Caki2 (cell line): ENCODE measurements at regions not wholly inside any gene's neighbourhood (a gene's known extent, or its start where the extent isn't known, plus 50 kb on each side); places are given as distances from the start of the nearest gene placed in this dataset.
A peak's percentile ranks its signal among the peaks of the same experiment; 100 is the strongest.
"Not testable (repeated sequence)": the region's sequence is repeated elsewhere in the genome, so short reads cannot be mapped to it uniquely, and the experiment has no call there.

Experiments used
- DNase-seq: peaks from one replicate; pipeline ENCODE4 v3.0.0-alpha.2; 2015; ENCODE audit warnings: low read depth
- in situ Hi-C: cut with HindIII; loops from 2 replicates; pipeline ENCODE4 v1.10.0; 2016; ENCODE audit warnings: low sequenced_read_pairs, low pct_unique_long_range_greater_than_20kb, mixed read lengths

DNA sequence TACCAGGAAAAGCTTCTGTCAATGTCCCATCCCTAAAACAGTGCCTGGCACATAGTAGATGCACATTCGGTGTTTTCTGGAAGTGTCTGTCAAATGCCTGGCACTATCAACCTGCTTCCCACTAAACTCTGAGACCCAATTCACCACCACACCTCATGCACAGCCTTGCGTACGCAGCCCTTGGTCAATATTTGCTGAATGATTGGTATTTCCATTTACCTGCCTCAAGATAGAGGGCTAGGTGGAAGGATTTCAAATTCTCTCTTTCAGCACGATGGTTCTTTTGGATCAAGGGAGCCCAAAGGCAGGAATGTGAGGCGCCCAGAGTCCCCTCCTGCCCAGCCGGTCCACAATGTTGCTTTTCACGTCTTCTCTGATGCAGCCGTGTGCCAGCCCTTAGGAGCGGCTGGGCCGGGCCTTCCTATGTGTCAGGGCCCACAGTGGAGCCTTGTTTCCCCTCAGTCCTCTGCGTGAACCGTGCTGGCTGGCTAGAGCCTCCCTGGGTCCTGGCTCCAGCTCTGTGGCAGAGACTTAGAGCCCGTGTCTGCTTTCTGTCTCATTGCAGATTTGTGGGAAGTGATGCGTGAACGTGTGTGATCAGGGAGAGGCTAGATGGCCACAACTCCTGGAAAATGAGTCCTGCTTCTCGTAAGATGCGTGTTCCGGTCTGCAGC, 99.9 kb upstream of the RFLNA start:
- in situ Hi-C loops: no loop called here
- no peak for DNase-seq

DNA sequence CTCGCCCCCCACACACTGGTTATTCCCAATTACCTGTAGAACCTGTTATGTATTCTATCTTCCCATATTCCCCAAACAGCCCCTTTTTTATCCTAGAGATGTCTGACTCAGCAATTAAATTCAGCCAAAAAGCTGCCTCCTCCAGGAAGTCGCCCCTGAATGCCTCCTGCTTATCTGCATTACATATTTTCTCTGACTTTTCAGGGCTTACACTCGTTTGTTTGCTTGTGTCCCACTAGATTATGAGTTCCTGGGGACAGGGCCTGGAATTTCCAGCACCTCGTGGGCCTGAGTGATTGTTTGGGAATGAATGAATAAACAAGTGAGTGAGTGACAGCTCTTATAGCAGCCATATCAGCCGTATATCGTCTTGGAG, 99.3 kb upstream of the RFLNA start:
- in situ Hi-C loops: no loop called here
- DNase-seq: no peak

DNA sequence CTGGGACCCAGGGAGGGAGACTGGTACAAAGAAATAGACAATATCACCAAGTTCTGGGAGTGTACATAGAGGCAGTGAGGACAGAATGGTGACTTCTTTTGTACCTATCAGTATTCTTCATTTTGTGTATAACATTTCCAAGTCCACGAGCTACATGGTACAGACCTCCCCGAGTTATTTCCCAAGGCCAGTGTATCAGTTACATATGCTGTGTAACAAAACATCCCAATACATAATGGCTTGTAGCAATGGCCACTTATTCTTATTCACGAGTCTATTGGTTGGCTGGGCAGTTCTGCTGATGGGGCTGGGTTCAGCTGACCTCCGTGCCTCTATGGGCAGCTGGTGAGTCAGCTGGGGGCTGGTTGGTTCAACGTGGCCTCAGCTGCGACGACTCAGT, 98.7 kb upstream of the RFLNA start:
- no peak for DNase-seq
- in situ Hi-C loops: no loop called here

DNA sequence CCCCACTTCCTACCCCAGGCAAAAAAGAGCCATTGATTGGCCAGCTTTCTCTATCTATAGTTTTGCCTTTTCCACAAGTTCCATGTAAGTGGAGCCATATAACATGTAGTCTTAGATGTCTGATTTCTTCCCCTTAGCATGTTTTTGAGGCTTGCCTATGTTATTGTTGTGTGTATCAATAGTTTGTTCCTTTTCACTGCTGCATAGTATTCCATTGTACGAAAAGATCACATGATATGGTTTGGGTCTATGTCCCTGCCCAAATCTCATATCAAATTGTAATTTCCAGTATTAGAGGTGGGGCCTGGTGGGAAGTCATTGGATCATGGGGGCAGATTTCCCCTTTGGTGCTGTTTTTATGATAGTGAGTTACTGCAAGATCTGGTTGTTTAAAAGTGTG, 93.6 kb upstream of the RFLNA start:
- DNase-seq: no peak
- in situ Hi-C loops: no loop called here

DNA sequence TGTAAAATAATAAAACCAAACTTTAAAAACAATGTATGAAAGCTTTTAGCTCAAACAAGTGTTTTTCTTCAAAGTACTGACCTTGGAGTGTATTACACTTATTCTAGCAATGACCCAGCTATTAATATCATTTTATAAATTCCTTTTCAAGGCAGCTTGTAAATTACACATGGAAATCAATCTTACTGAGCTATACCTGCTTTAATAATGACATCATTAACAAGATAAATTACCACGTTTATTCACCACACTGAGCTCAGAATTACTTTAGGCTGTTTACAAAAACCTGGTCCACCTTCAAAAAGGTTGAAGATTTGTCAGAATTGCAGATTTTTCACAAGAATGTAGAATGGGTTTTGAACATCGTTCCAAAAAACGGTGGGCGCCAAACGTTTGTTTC, 91.7 kb upstream of the RFLNA start:
- DNase-seq: no peak
- in situ Hi-C loops: no loop called here

DNA sequence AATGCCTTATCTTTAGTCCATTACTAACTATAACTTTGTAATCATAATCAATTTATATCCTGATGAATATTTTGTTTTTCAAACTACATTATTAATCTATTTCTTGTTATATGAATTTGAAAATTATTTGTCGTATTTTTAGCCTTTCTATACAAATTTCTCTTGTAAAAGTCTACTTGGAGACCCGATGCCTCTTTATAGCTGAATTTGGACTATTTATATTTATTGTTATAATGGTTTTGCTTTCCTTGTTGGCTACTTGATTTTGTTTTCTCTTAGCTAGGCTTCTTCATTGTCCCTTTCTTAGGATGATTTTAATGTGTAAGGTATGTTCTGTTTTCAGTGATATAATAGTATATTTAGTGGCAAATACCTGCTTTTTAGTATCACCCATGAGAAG, 89.5 kb upstream of the RFLNA start:
- DNase-seq: no peak
- in situ Hi-C loops: no loop called here

DNA sequence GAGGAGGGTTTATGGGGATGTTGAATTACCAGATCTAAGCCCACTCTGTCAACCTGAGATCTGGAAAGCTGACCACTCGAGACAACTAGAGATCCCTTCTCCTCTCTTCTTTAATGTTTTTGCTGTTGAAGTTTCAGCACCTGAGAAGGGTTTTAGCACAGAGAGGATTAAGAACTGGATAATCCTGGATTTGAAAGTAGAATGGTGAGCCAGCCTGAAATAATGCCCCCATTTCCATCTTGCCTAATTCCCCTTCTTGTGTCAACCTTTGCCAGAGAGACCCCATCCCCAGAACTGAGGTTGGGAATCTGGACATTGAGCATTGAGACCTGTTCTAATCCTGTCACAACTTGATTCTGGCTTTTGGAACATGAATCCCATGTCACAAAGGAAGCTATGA, 87.8 kb upstream of the RFLNA start:
- no peak for DNase-seq
- in situ Hi-C loops: no loop called here

DNA sequence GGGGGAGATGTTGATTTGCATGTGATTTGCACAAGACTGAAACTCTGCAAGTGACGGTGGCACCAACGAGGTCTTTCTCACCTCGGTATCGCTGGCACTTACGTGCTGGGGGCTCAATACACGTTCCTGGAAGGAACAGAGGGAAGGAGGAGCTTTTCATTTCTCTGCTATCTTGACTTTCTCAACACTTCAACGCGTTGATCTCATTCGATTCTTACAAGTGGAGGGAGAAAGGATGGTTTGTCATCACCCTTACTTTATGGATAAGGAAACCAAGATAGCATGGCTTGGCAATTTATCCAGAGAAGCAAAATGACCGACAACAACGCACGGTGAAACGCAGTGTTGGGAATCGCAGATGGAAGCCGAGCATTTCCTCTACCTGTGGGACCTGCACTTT, 87.3 kb upstream of the RFLNA start:
- in situ Hi-C loops: no loop called here

DNA sequence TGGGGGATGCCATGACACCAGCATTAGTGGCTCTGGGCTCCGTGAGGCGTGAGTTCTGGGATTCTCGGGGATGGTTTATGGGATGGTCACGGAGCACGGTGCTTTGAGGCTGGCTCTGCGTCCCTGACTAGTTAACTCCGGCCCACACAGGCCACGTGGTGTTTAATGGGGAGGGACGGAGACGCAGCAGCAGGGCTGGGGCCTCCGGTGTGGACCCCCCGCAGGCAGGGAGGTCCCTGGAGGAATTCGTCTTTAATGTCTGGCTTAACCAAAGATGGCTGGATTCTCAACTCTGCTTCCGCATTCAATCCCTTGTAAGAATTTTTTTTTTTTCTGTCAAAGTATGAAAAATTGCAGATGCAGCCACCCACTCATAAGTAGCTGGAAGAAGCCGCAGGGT, 86.4 kb upstream of the RFLNA start:
- in situ Hi-C loops: no loop called here
- DNase-seq: no peak

More for the DNA sequence above, 87.3 kb upstream of the RFLNA start:
- no peak for DNase-seq

DNA sequence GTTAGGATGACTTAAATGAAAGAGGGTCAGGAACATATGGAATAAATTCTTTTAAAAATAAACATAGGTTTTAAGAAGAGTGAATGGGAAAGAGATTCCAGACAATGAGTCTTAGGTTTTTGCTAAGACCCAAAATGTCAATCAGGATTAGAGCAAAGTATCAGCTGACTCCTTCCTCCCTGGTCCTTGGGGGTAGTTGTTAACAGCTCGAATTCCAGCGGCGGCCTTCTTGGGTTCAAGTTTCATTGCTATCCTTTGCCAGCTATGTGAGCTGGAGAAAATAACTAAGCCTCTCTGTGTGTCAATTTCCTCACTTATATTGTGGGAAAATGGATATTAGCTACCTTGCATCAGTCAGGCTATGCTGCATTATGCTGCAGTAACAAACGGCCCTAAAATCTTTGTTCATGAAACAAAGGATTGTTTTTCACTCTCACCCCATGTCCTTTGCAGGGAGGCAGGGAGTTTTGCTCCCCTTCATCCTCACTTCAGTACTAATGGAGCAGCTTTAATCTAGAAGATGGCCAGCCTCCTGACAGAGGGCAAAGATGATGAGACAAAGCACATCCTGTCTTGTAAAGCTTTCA, 83.8 kb upstream of the RFLNA start:
- in situ Hi-C loops: no loop called here

DNA sequence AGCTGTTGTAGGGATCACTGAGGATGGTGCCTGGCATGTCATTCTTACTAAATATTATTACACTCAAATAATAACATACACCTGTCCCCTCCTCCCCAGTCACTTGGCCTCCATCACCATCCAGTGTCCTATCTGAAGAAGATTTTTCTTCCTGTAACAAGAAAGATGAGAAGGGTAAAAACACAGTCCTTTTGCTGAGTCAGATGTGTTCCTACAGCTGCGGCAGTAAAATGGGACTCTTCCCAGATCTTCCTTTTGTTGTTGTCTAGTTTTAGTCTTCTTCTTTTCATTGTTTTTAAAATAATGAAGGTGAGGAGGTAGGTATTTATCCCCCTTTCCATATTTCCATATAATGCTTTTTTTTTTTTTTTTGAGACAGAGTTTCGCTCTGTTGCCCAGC, 83.1 kb upstream of the RFLNA start:
- in situ Hi-C loops: no loop called here

More for the DNA sequence above, 83.8 kb upstream of the RFLNA start:
- DNase-seq: no peak

DNA sequence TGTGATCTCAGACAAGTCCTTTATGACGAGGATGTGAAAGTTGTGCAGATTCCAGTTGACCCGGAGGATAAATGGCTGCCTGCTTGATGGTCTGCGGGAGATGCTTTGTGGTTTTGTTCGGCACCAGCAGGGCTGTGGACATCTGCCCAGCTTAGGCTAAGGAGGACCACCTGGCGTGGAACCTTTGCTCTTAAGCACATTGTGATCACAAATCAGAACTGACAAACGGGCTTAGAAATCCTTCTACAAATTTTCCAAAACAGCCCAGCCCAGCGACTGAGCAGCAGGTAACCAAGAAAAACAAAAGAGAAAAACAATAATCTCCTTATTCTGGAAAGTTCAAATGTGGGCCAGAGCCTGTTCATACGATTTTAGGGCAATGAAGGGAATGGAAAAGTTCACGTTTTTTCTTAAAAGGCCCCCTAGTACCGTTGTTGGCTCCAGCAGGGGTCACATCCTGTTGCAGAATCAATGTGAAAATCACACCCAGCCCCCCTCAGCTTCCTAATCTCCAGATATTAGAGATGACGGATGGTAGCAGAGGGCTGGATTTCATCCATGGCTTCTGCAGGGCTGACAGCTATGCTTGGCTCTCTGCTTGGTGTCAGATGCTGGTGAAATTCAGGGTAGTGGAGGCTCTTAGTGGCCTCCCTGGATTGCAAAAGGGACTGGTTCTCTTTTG, 81.1 kb upstream of the RFLNA start:
- in situ Hi-C loops: no loop called here
- no peak for DNase-seq

More for the DNA sequence above, 83.1 kb upstream of the RFLNA start:
- DNase-seq: no peak

DNA sequence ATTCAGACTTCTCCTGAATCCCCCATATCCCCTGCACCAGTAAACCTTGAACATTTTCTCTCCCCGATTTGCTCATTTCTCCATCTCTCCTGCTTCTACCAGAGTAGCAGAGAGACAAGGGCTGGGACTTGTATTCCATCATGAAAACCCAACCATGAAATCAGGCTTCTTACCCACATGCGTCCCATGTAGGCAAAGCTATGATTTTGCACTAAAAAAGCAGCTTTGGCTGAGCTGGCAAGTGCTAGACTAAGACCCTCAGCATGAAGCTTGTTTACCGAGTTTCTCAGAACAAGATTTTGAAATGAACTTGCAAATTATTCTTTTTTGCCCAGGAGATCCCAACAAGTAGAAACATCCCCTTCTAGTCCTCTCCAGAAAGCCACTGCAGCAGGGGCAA, 80.3 kb upstream of the RFLNA start:
- in situ Hi-C loops: no loop called here
- DNase-seq: no peak

DNA sequence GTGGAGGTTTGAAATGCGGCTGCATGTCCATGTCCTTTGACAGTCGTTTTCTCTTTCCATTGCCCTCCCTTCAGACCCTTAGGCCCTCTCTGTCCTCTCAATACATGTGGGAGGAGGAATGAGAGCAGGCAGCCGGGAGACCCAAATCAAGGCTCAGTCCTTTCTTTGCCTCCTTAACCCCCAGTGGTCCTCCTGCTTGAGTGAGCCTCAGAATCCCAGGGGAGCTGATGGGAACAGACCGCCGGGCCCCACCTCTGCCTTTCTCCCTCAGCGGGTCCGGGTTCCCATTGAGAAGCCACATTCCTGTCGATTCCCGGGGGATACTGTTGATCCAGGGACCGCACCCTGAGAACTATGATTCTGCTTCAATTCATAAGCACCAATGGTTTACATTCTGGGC, 77.9 kb upstream of the RFLNA start:
- DNase-seq: no peak
- in situ Hi-C loops: no loop called here

DNA sequence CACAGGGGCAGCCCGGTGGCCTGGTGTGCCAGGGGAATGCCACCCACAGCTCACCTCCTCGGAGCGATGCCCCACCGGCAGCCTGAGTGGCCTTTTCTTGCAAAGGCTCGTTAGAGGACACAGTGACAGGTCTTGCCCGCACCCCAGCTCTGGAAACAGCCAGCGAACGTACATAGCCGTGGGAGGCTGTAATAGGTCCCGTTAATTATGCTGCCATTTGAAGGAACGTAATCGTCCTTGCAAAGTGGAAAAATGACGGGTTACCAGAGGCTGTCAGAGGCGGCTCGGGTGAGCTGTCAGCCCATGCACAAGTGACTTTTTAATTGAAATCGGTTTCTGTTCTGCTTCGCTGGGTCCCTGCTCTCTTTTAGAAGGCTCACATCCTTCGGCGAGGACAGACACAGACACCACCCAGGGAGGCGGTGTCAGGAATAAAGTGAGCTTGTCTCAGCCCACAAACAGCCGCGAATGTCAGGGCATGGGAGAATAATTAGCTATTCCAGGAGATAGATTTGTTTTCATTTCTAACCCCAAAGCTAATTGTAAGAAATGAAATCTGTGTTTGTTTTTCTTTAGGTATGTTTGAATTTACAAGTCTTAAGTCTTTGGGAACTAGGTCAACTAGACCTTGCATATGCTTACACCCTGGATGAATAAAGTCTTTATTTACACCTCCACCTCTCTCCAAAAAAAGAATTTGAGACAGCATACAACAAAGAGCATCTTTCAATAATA, 77.2 kb upstream of the RFLNA start:
- peak; percentile 28 for DNase-seq
- in situ Hi-C loops: no loop called here

DNA sequence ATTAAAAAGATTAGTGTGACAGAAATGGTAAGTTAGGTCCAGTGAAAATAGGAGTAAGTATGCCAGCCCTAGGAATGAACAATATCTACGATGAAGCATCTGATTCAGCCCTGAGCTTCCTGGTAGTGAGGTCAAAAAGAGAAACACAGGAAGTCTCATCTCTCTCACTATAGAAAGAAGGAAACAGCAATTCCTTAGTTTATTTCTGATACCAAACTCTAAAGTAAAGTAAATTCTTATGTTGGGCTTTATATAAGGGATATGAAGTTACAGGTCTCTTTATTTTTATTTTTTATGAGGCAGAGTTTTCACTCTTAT, 76.7 kb upstream of the RFLNA start:
- in situ Hi-C loops: no loop called here
- no peak for DNase-seq

DNA sequence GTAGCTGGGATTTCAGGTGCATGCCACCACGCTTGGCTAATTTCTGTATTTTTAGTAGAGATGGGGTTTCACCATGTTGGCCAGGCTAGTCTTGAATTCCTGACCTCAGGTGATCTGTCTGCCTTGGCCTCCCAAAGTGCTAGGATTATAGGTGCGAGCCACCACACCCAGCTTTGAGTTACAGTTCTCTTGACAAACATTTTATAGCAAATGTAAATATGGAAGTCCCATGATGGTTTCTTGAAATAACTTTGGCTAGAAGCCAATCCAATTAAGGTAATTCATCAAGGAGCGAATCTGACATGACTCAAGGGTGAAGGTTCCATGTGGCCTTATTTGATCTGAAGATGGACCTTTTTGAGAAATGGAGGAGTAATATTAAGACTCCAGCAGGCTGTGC, 76.2 kb upstream of the RFLNA start:
- DNase-seq, in situ Hi-C loops: not testable (repeated sequence)

DNA sequence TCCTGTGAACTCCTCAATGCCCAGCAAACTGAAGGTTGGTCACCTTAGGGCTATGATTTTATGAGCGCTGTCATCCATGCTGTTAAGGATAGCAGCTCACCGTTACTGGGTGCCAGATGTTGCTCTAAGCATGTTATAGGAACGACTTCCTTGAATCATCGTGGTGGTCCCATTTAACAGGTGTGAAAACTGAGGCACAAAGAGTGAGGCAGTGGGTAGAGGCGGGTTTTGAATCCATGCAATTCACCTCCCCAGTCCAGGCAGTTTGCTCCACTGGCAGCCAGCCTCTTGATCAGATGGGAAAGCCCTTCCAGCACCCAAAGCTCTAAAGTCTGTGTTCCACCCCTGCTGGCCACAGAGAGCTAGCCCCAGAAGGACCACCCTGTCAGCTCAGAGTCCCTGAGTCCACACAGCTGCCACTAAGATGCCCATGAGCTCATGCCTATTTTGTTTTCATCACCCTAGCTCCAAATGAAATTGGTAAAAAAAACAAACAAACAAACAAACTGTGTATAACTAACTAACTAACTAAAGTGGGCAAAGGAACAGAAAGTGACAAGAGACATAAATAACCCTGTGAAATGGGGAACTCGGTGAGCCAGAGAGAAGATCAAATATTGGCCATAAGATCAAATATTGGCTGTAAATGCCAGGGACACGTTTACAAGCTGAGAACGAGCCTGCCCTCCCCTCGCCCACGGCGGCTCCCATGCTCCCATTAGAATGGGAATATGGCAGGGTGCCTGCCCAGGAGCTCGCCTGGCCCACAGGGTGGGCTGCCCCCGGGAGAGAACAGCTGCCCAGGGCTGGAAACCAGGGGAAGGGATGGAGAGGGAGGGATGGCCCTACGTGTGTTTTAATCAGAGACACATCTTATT, 72.3 kb upstream of the RFLNA start:
- DNase-seq: no peak
- in situ Hi-C loops: no loop called here
